ENCODE measurements at regions not wholly inside any gene's neighbourhood (a gene's known extent, or its start where the extent isn't known, plus 50 kb on each side); places are given as distances from the start of the nearest gene placed in this dataset.

GRCh38 chr6:114605656-114606055 is 262.8 kb upstream of the HS3ST5 start:
- H3K9me3 Mint-ChIP-seq, result no peaks in the 10 kb centered on the region
- H3K27me3 ChIP-seq (ENCODE audit: insufficient read depth), result no peaks in the 10 kb centered on the region
- no peaks in the 10 kb centered on the region for H3K79me2 ChIP-seq (replicated peaks; ENCODE audit: insufficient read depth)
- H3K4me2 ChIP-seq, result no peak overlapping the region
- no peaks in the 10 kb centered on the region for H3K27me3 Mint-ChIP-seq (ENCODE audit: insufficient read depth, low read depth, poor library complexity)
- H4K20me1 ChIP-seq (replicated peaks; ENCODE audit: insufficient read depth), result no peaks in the 10 kb centered on the region
- H3F3A ChIP-seq (replicated peaks; ENCODE audit: low read depth), result no peaks in the 10 kb centered on the region
- no peak overlapping the region for H3K27ac Mint-ChIP-seq
- H3K36me3 Mint-ChIP-seq (ENCODE audit: low read depth), result no peaks in the 10 kb centered on the region
- no peak overlapping the region for H3K27ac ChIP-seq (ENCODE audit: low read depth)
- no peaks in the 10 kb centered on the region for H3K36me3 ChIP-seq (ENCODE audit: insufficient read depth)
- H3K4me3 Mint-ChIP-seq, result no peak overlapping the region
- no peak overlapping the region for H3K4me3 ChIP-seq
- H3K4me1 ChIP-seq (ENCODE audit: insufficient read depth), result no peaks in the 10 kb centered on the region
- no peaks in the 10 kb centered on the region for H3K9me2 ChIP-seq (ENCODE audit: insufficient read depth)
- DNase-seq (ENCODE audit: low spot score) (no peak), ATAC-seq (no peak)
- no peaks in the 10 kb centered on the region for H3K4me1 Mint-ChIP-seq
- no peak overlapping the region for H2AFZ ChIP-seq
- TF ChIP-seq POLR2AphosphoS5 (IDR thresholded peaks at IDR 0.05; ENCODE audit: low read depth) (no peak), CTCF (conservative IDR thresholded peaks at IDR 0.05; ENCODE audit: low read depth in 2 of 2) (no peak), JUNB (IDR thresholded peaks at IDR 0.05; ENCODE audit: unreplicated experiment) (no peak), EZH2phosphoT487 (IDR thresholded peaks at IDR 0.05; ENCODE audit: unreplicated experiment) (no peak), ZNF331 (CRISPR knock-in tag; IDR thresholded peaks at IDR 0.05; ENCODE audit: low read depth) (no peak), CREB1 (CRISPR knock-in tag; IDR thresholded peaks at IDR 0.05; ENCODE audit: low read depth) (no peak), EZH2 (IDR thresholded peaks at IDR 0.05; ENCODE audit: low read depth, unreplicated experiment) (no peak), NANOG (IDR thresholded peaks at IDR 0.05; ENCODE audit: borderline replicate concordance) (no peak), STAT1 (IDR thresholded peaks at IDR 0.05; ENCODE audit: unreplicated experiment) (no peak)
- TF ChIP-seq, protein P1, sequence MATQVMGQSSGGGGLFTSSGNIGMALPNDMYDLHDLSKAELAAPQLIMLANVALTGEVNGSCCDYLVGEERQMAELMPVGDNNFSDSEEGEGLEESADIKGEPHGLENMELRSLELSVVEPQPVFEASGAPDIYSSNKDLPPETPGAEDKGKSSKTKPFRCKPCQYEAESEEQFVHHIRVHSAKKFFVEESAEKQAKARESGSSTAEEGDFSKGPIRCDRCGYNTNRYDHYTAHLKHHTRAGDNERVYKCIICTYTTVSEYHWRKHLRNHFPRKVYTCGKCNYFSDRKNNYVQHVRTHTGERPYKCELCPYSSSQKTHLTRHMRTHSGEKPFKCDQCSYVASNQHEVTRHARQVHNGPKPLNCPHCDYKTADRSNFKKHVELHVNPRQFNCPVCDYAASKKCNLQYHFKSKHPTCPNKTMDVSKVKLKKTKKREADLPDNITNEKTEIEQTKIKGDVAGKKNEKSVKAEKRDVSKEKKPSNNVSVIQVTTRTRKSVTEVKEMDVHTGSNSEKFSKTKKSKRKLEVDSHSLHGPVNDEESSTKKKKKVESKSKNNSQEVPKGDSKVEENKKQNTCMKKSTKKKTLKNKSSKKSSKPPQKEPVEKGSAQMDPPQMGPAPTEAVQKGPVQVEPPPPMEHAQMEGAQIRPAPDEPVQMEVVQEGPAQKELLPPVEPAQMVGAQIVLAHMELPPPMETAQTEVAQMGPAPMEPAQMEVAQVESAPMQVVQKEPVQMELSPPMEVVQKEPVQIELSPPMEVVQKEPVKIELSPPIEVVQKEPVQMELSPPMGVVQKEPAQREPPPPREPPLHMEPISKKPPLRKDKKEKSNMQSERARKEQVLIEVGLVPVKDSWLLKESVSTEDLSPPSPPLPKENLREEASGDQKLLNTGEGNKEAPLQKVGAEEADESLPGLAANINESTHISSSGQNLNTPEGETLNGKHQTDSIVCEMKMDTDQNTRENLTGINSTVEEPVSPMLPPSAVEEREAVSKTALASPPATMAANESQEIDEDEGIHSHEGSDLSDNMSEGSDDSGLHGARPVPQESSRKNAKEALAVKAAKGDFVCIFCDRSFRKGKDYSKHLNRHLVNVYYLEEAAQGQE (IDR thresholded peaks at IDR 0.05; ENCODE audit: unreplicated experiment), result no peak
- TF ChIP-seq, protein P2, sequence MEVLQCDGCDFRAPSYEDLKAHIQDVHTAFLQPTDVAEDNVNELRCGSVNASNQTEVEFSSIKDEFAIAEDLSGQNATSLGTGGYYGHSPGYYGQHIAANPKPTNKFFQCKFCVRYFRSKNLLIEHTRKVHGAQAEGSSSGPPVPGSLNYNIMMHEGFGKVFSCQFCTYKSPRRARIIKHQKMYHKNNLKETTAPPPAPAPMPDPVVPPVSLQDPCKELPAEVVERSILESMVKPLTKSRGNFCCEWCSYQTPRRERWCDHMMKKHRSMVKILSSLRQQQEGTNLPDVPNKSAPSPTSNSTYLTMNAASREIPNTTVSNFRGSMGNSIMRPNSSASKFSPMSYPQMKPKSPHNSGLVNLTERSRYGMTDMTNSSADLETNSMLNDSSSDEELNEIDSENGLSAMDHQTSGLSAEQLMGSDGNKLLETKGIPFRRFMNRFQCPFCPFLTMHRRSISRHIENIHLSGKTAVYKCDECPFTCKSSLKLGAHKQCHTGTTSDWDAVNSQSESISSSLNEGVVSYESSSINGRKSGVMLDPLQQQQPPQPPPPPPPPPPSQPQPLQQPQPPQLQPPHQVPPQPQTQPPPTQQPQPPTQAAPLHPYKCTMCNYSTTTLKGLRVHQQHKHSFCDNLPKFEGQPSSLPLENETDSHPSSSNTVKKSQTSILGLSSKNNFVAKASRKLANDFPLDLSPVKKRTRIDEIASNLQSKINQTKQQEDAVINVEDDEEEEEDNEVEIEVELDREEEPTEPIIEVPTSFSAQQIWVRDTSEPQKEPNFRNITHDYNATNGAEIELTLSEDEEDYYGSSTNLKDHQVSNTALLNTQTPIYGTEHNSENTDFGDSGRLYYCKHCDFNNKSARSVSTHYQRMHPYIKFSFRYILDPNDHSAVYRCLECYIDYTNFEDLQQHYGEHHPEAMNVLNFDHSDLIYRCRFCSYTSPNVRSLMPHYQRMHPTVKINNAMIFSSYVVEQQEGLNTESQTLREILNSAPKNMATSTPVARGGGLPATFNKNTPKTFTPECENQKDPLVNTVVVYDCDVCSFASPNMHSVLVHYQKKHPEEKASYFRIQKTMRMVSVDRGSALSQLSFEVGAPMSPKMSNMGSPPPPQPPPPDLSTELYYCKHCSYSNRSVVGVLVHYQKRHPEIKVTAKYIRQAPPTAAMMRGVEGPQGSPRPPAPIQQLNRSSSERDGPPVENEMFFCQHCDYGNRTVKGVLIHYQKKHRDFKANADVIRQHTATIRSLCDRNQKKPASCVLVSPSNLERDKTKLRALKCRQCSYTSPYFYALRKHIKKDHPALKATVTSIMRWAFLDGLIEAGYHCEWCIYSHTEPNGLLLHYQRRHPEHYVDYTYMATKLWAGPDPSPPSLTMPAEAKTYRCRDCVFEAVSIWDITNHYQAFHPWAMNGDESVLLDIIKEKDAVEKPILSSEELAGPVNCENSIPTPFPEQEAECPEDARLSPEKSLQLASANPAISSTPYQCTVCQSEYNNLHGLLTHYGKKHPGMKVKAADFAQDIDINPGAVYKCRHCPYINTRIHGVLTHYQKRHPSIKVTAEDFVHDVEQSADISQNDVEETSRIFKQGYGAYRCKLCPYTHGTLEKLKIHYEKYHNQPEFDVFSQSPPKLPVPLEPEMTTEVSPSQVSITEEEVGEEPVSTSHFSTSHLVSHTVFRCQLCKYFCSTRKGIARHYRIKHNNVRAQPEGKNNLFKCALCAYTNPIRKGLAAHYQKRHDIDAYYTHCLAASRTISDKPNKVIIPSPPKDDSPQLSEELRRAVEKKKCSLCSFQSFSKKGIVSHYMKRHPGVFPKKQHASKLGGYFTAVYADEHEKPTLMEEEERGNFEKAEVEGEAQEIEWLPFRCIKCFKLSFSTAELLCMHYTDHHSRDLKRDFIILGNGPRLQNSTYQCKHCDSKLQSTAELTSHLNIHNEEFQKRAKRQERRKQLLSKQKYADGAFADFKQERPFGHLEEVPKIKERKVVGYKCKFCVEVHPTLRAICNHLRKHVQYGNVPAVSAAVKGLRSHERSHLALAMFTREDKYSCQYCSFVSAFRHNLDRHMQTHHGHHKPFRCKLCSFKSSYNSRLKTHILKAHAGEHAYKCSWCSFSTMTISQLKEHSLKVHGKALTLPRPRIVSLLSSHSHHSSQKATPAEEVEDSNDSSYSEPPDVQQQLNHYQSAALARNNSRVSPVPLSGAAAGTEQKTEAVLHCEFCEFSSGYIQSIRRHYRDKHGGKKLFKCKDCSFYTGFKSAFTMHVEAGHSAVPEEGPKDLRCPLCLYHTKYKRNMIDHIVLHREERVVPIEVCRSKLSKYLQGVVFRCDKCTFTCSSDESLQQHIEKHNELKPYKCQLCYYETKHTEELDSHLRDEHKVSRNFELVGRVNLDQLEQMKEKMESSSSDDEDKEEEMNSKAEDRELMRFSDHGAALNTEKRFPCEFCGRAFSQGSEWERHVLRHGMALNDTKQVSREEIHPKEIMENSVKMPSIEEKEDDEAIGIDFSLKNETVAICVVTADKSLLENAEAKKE (CRISPR knock-in tag; IDR thresholded peaks at IDR 0.05), result no peak

Data from GM23338 (cell line).